ENCODE measurements at regions not wholly inside any gene's neighbourhood (a gene's known extent, or its start where the extent isn't known, plus 50 kb on each side); places are given as distances from the start of the nearest gene placed in this dataset.

DNA sequence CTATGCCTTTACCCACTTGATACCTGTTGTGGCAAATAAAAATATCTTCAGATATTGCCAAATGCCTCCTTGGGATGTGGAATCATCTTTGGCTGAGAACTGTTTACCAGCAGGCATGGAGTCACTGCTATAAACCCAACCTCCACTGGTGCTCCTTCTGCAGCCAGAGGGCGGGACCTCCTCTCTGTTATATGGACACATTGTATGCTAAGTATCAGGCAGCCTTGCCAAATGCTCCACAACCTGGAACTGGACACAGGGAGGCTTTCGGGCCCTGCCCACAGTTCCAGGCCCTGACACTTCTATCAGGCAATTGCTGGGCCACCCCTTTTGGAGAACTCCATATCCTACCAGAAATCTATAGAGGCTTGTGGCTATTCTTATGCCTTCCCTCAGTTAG, 201.0 kb downstream of the TMX1 start:
- H3K9ac ChIP-seq (ENCODE audit: insufficient read depth, low read depth, low read length) = no peak overlapping the region
- CTCF ChIA-PET (ENCODE audit: low intra/inter-chr PET ratio, low total read pairs) = no interaction called here
- DNase-seq (ENCODE audit: low spot score) = no peak
- in situ Hi-C loops (cut with HindIII; ENCODE audit: extremely low pct_ligation_motif_present, low pct_unique_long_range_greater_than_20kb) (no loop called here), intact Hi-C loops (cut with micrococcal nuclease; ENCODE audit: unreplicated experiment) (no loop called here)
- no peaks in the 10 kb centered on the region for H3K36me3 ChIP-seq (replicated peaks in 1 of 2; ENCODE audit: control insufficient read depth in 1 of 2, insufficient read depth in 2 of 2, low read length in 2 of 2)
- H3K9me3 ChIP-seq (ENCODE audit: low read length) = no peaks in the 10 kb centered on the region
- no peak for TF ChIP-seq ZNF501 (CRISPR knock-in tag; IDR thresholded peaks at IDR 0.05)
- no peak for TF ChIP-seq TRIM24 (CRISPR knock-in tag; IDR thresholded peaks at IDR 0.05)
- no peak for TF ChIP-seq ZBTB38 (CRISPR knock-in tag; IDR thresholded peaks at IDR 0.05)
- TF ChIP-seq ZNF878 (CRISPR knock-in tag; IDR thresholded peaks at IDR 0.05) = no peak
- no peak for FAIRE-seq
- H3K4me1 ChIP-seq (ENCODE audit: insufficient read depth, low read length) = no peaks in the 10 kb centered on the region
- H3K79me2 ChIP-seq (ENCODE audit: insufficient read depth, low read length) = no peaks in the 10 kb centered on the region
- H2AFZ ChIP-seq (ENCODE audit: low read length) = no peak overlapping the region
- BruUV-seq (replicated peaks) = no TSS peak
- WGBS (ENCODE audit: low lambda C conversion rate) = 0% methylated on average over 1 of the region's 2 CpGs
- POLR2A ChIA-PET = no interaction called here
- ATAC-seq = peak; percentile 28; the same call in 1 of the 3 replicates
- no peak overlapping the region for H3K4me2 ChIP-seq (ENCODE audit: low read depth, low read length)
- H3K4me3 ChIP-seq (replicated peaks in 1 of 3; ENCODE audit: insufficient read depth in 1 of 3, low read depth in 2 of 3, low read length in 3 of 3) = no peak overlapping the region
- H3K27ac ChIP-seq (ENCODE audit: extremely low read length, insufficient read depth, low read length) = no peak overlapping the region
- H3K27me3 ChIP-seq (ENCODE audit: control insufficient read depth in 1 of 2, insufficient read depth in 2 of 2, low read length in 2 of 2) = no peaks in the 10 kb centered on the region
- H4K20me1 ChIP-seq (ENCODE audit: insufficient read depth, low read length) = no peaks in the 10 kb centered on the region

DNA sequence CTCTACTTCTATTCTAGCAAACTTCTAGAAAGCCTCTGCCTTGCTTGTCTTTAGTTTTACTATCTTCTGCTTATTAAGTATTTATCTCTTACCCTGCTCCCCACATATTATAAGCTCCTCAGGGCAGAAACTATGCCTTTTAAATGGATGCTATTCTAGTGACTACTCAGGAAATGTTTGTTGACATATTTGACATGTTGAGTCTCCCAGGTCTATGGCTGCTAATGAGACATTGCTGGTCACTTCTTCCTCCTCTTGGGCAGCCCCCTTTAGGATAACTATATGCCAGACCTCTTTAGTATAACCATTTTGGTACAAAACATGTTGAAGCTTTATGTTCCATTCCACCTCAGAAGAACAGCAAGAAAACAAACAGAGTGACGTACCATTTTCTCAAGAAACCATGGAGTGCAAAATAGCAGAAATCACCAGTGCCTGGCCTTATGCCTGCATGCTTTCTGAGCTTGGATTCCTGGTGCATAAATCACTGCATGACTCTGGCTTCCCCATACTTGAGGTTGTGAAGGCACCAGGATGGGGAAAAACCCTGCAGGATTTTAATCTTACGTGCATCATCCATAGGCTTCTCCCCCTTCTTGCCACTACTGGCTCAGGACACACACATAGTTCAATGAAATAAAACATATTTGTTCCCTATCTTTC, 202.6 kb downstream of the TMX1 start:
- Histone ChIP-seq H4K20me1 (ENCODE audit: insufficient read depth, low read length) (no peaks in the 10 kb centered on the region), H3K4me3 (replicated peaks in 1 of 3; ENCODE audit: insufficient read depth in 1 of 3, low read depth in 2 of 3, low read length in 3 of 3) (no peak overlapping the region), H3K27ac (ENCODE audit: extremely low read length, insufficient read depth, low read length) (no peak overlapping the region), H3K27me3 (ENCODE audit: control insufficient read depth in 1 of 2, insufficient read depth in 2 of 2, low read length in 2 of 2) (no peaks in the 10 kb centered on the region), H2AFZ (ENCODE audit: low read length) (no peak overlapping the region), H3K36me3 (replicated peaks in 1 of 2; ENCODE audit: control insufficient read depth in 1 of 2, insufficient read depth in 2 of 2, low read length in 2 of 2) (no peaks in the 10 kb centered on the region), H3K4me2 (ENCODE audit: low read depth, low read length) (no peak overlapping the region), H3K79me2 (ENCODE audit: insufficient read depth, low read length) (no peaks in the 10 kb centered on the region), H3K9ac (ENCODE audit: insufficient read depth, low read depth, low read length) (no peak overlapping the region), H3K4me1 (ENCODE audit: insufficient read depth, low read length) (no peaks in the 10 kb centered on the region), H3K9me3 (ENCODE audit: low read length) (no peaks in the 10 kb centered on the region)
- ATAC-seq (no peak), FAIRE-seq (no peak), DNase-seq (ENCODE audit: low spot score) (no peak)
- POLR2A ChIA-PET = no interaction called here
- CTCF ChIA-PET (ENCODE audit: low intra/inter-chr PET ratio, low total read pairs) = no interaction called here
- WGBS (ENCODE audit: low lambda C conversion rate) = 41% methylated on average over 2 of the region's 2 CpGs
- TF ChIP-seq SNRNP70 (IDR thresholded peaks at IDR 0.05; ENCODE audit: low read depth, low read length) (no peak), ZNF781 (CRISPR knock-in tag; IDR thresholded peaks at IDR 0.05; ENCODE audit: borderline replicate concordance, not compliant biosample characterization) (no peak), HNF4G (IDR thresholded peaks at IDR 0.05; ENCODE audit: borderline replicate concordance, low read depth, low read length) (no peak), HNF4G (CRISPR knock-in tag; IDR thresholded peaks at IDR 0.05; ENCODE audit: borderline replicate concordance, low read depth) (no peak), TAF1 (CRISPR knock-in tag; IDR thresholded peaks at IDR 0.05) (no peak), FOSL2 (CRISPR knock-in tag; IDR thresholded peaks at IDR 0.05) (no peak)
- TF ChIP-seq, protein P1, sequence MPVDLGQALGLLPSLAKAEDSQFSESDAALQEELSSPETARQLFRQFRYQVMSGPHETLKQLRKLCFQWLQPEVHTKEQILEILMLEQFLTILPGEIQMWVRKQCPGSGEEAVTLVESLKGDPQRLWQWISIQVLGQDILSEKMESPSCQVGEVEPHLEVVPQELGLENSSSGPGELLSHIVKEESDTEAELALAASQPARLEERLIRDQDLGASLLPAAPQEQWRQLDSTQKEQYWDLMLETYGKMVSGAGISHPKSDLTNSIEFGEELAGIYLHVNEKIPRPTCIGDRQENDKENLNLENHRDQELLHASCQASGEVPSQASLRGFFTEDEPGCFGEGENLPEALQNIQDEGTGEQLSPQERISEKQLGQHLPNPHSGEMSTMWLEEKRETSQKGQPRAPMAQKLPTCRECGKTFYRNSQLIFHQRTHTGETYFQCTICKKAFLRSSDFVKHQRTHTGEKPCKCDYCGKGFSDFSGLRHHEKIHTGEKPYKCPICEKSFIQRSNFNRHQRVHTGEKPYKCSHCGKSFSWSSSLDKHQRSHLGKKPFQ (CRISPR knock-in tag; IDR thresholded peaks at IDR 0.05; ENCODE audit: insufficient replicate concordance) = no peak
- intact Hi-C loops (cut with micrococcal nuclease; ENCODE audit: unreplicated experiment) = no loop called here
- in situ Hi-C loops (cut with HindIII; ENCODE audit: extremely low pct_ligation_motif_present, low pct_unique_long_range_greater_than_20kb) = no loop called here
- BruUV-seq (replicated peaks) = no TSS peak

Measured in HepG2 (cell line).